ENCODE measurements at regions not wholly inside any gene's neighbourhood (a gene's known extent, or its start where the extent isn't known, plus 50 kb on each side); places are given as distances from the start of the nearest gene placed in this dataset.

- Histone ChIP-seq H3K79me2 (ENCODE audit: control insufficient read depth, insufficient read depth, low read length) (no peaks in the 10 kb centered on the region), H3K36me3 (ENCODE audit: control insufficient read depth in 2 of 2, extremely low read depth in 1 of 2, insufficient read depth in 2 of 2, low read length in 2 of 2) (no peaks in the 10 kb centered on the region), H4K20me1 (ENCODE audit: control insufficient read depth, extremely low read depth, insufficient read depth, low read length) (no peaks in the 10 kb centered on the region), H3K9me3 (ENCODE audit: control insufficient read depth, low read depth, low read length) (no peaks in the 10 kb centered on the region), H3K9me1 (ENCODE audit: control insufficient read depth, extremely low read depth, insufficient read depth, low read length) (no peaks in the 10 kb centered on the region), H3K9ac (ENCODE audit: control insufficient read depth, extremely low read depth, insufficient read depth, low read length) (no peak overlapping the region), H3K27ac (ENCODE audit: control insufficient read depth, insufficient read depth, low read length) (peak overlapping the region; percentile 42), H3K27me3 (ENCODE audit: control insufficient read depth, extremely low read depth, insufficient read depth, low read length) (no peaks in the 10 kb centered on the region), H2AFZ (ENCODE audit: control insufficient read depth, low read length) (no peak overlapping the region), H3K4me1 (ENCODE audit: control insufficient read depth, extremely low read depth, insufficient read depth, low read length) (peaks cover 19% of the 10 kb centered on the region), H3K4me2 (ENCODE audit: control insufficient read depth, extremely low read depth, insufficient read depth, low read depth, low read length) (peak overlapping the region; percentile 38), H3K4me3 (ENCODE audit: control insufficient read depth in 2 of 3, extremely low read depth in 1 of 3, insufficient read depth in 2 of 3, low read depth in 1 of 3, low read length in 3 of 3) (no peak overlapping the region)
- FAIRE-seq = peak; percentile 85
- DNase-seq (ENCODE audit: low read depth, low spot score) = peak; percentile 78
- dilution Hi-C loops (cut with MboI; ENCODE audit: extremely low pct_ligation_motif_present, low sequenced_read_pairs) = no loop called here
- TF ChIP-seq EZH2 (IDR thresholded peaks at IDR 0.05; ENCODE audit: low read length) (no peak), CTCF (optimal IDR thresholded peaks at IDR 0.05 in 1 of 3, IDR thresholded peaks at IDR 0.05 in 1 of 3, conservative IDR thresholded peaks at IDR 0.05 in 1 of 3; ENCODE audit: extremely low read depth in 1 of 3, insufficient read depth in 2 of 3, low read length in 3 of 3) (no peak)
Measured at GRCh38 chrX:124555036-124555595, 208.8 kb downstream of the SH2D1A start.

GRCh38 chrX:124557976-124558375, 211.6 kb downstream of the SH2D1A start:
- no peaks in the 10 kb centered on the region for H3K27me3 ChIP-seq (ENCODE audit: control insufficient read depth, extremely low read depth, insufficient read depth, low read length)
- no peak overlapping the region for H3K27ac ChIP-seq (ENCODE audit: control insufficient read depth, insufficient read depth, low read length)
- no peak for TF ChIP-seq EZH2 (IDR thresholded peaks at IDR 0.05; ENCODE audit: low read length)
- TF ChIP-seq CTCF (optimal IDR thresholded peaks at IDR 0.05 in 1 of 3, IDR thresholded peaks at IDR 0.05 in 1 of 3, conservative IDR thresholded peaks at IDR 0.05 in 1 of 3; ENCODE audit: extremely low read depth in 1 of 3, insufficient read depth in 2 of 3, low read length in 3 of 3) = no peak
- DNase-seq (ENCODE audit: low read depth, low spot score) (no peak), FAIRE-seq (no peak)
- H3K36me3 ChIP-seq (ENCODE audit: control insufficient read depth in 2 of 2, extremely low read depth in 1 of 2, insufficient read depth in 2 of 2, low read length in 2 of 2) = no peaks in the 10 kb centered on the region
- H3K79me2 ChIP-seq (ENCODE audit: control insufficient read depth, insufficient read depth, low read length) = no peaks in the 10 kb centered on the region
- H2AFZ ChIP-seq (ENCODE audit: control insufficient read depth, low read length) = no peak overlapping the region
- H3K4me1 ChIP-seq (ENCODE audit: control insufficient read depth, extremely low read depth, insufficient read depth, low read length) = peaks cover 17% of the 10 kb centered on the region
- H3K4me2 ChIP-seq (ENCODE audit: control insufficient read depth, extremely low read depth, insufficient read depth, low read depth, low read length) = no peak overlapping the region
- H3K4me3 ChIP-seq (ENCODE audit: control insufficient read depth in 2 of 3, extremely low read depth in 1 of 3, insufficient read depth in 2 of 3, low read depth in 1 of 3, low read length in 3 of 3) = no peak overlapping the region
- H3K9me3 ChIP-seq (ENCODE audit: control insufficient read depth, low read depth, low read length) = no peaks in the 10 kb centered on the region
- H3K9me1 ChIP-seq (ENCODE audit: control insufficient read depth, extremely low read depth, insufficient read depth, low read length) = no peaks in the 10 kb centered on the region
- dilution Hi-C loops (cut with MboI; ENCODE audit: extremely low pct_ligation_motif_present, low sequenced_read_pairs) = no loop called here
- no peak overlapping the region for H3K9ac ChIP-seq (ENCODE audit: control insufficient read depth, extremely low read depth, insufficient read depth, low read length)
- H4K20me1 ChIP-seq (ENCODE audit: control insufficient read depth, extremely low read depth, insufficient read depth, low read length) = no peaks in the 10 kb centered on the region
